PC-3 (cell line): ENCODE measurements at regions not wholly inside any gene's neighbourhood (a gene's known extent, or its start where the extent isn't known, plus 50 kb on each side); places are given as distances from the start of the nearest gene placed in this dataset.

ENCODE experiments used
- CTCF ChIP-seq: fragments of 300-600 bp; sonication (generic); conservative IDR thresholded peaks from 2 replicates; pipeline ENCODE4 v1.5.1; 2017; ENCODE audit warnings: antibody characterized with exemption, low read depth, mild to moderate bottlenecking, low read length
- EZH2 ChIP-seq: fragments of 300-600 bp; sonication (generic); IDR thresholded peaks from one replicate; pipeline ENCODE4 v1.6.1; 2017; ENCODE audit warnings: antibody characterized with exemption, mild to moderate bottlenecking, low read length; ENCODE audit not compliant: unreplicated experiment

GRCh38 chr15:36373550-36373949 lies 205.9 kb upstream of the CDIN1 start:
- no peak for TF ChIP-seq CTCF
- no peak for TF ChIP-seq EZH2
